ENCODE measurements at regions not wholly inside any gene's neighbourhood (a gene's known extent, or its start where the extent isn't known, plus 50 kb on each side); places are given as distances from the start of the nearest gene placed in this dataset.

DNA sequence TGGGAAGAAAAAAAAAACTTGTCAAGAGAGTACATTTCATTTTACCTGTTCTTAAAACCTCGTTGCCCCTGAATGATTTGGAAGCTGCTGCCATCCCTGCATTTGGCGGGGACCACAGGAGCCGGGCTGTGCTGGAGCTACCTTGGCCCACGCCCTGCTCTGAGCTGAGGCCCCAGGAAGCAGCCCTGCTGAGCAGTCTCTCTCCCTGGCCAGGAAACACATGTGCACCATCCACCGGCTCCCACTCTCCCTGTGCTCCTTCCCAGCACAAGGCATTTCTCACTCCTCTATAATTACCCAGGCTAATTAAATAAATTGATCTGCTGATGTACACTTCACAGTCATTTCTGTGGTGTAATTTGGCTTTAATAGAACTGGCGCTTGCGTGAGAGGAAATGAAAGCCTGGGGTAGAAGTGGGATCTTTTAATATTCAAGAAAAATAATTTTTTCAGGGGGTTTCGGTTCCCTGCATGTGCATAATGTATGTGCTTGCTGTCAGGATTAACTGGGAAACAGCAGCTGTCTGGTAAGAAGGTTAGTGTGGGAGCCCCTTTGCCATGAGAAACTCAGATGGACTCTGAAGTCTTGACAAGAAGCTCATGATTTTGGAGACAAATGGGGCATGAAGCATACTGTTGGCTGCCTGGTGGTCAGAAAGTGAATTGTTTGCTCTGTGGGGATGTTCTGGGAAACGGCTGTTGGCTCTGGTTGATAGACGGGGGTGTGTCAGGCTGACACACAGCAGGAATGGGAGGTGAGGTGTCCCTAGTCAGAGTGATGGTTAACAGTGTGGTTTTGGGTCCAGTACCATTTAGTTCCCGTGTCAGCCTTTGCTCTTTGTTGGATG lies 252.3 kb upstream of the EEF2KMT start:
- TF ChIP-seq OSR1 (CRISPR knock-in tag; IDR thresholded peaks at IDR 0.05) (no peak), TOX (CRISPR knock-in tag; IDR thresholded peaks at IDR 0.05; ENCODE audit: borderline replicate concordance) (no peak), ZC3H10 (CRISPR knock-in tag; IDR thresholded peaks at IDR 0.05) (no peak), ZNF565 (CRISPR knock-in tag; conservative IDR thresholded peaks at IDR 0.05; ENCODE audit: low read depth) (no peak), POU6F1 (CRISPR knock-in tag; IDR thresholded peaks at IDR 0.05; ENCODE audit: borderline replicate concordance, low read depth) (no peak), RARB (CRISPR knock-in tag; IDR thresholded peaks at IDR 0.05) (no peak), ZNF70 (CRISPR knock-in tag; IDR thresholded peaks at IDR 0.05) (no peak), ZFP30 (CRISPR knock-in tag; IDR thresholded peaks at IDR 0.05) (no peak), CSDC2 (CRISPR knock-in tag; IDR thresholded peaks at IDR 0.05) (no peak), SNAI2 (CRISPR knock-in tag; IDR thresholded peaks at IDR 0.05) (no peak), ESRRG (CRISPR knock-in tag; IDR thresholded peaks at IDR 0.05) (no peak), ZNF8 (CRISPR knock-in tag; IDR thresholded peaks at IDR 0.05) (no peak)
- ATAC-seq, result no peak

DNA sequence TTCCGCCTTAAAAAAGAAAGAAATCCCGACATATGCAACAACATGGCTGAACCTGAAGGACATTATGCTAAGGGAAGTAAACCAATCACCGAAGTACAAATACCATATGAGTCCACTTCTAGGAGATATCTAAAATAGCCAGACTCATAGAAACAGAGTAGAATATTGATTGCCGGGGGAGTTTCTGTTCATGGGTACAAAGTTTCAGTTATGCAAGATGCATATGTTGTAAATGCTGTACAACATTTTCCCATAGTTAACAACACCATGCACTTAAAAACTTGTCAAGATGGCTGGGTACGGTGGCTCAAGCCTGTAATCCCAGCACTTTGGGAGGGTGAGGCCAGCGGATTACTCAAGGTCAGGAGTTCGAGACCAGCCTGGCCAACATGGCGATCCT lies 251.5 kb upstream of the EEF2KMT start:
- ATAC-seq, result no peak

More for the DNA sequence above, 251.5 kb upstream of the EEF2KMT start:
- TF ChIP-seq ZFP30 (CRISPR knock-in tag; IDR thresholded peaks at IDR 0.05) (no peak), ZC3H10 (CRISPR knock-in tag; IDR thresholded peaks at IDR 0.05) (no peak), OSR1 (CRISPR knock-in tag; IDR thresholded peaks at IDR 0.05) (no peak), CSRNP3 (CRISPR knock-in tag; IDR thresholded peaks at IDR 0.05) (no peak), POU6F1 (CRISPR knock-in tag; IDR thresholded peaks at IDR 0.05; ENCODE audit: borderline replicate concordance, low read depth) (no peak), ESRRG (CRISPR knock-in tag; IDR thresholded peaks at IDR 0.05) (no peak), ZNF8 (CRISPR knock-in tag; IDR thresholded peaks at IDR 0.05) (no peak), ISL1 (CRISPR knock-in tag; IDR thresholded peaks at IDR 0.05) (no peak), ARNTL (CRISPR knock-in tag; IDR thresholded peaks at IDR 0.05; ENCODE audit: borderline replicate concordance, low read depth) (no peak), BACH2 (CRISPR knock-in tag; IDR thresholded peaks at IDR 0.05; ENCODE audit: borderline replicate concordance) (no peak), CREB5 (CRISPR knock-in tag; IDR thresholded peaks at IDR 0.05; ENCODE audit: low read depth) (no peak), CSDC2 (CRISPR knock-in tag; IDR thresholded peaks at IDR 0.05) (no peak)
- TF ChIP-seq, protein P1, sequence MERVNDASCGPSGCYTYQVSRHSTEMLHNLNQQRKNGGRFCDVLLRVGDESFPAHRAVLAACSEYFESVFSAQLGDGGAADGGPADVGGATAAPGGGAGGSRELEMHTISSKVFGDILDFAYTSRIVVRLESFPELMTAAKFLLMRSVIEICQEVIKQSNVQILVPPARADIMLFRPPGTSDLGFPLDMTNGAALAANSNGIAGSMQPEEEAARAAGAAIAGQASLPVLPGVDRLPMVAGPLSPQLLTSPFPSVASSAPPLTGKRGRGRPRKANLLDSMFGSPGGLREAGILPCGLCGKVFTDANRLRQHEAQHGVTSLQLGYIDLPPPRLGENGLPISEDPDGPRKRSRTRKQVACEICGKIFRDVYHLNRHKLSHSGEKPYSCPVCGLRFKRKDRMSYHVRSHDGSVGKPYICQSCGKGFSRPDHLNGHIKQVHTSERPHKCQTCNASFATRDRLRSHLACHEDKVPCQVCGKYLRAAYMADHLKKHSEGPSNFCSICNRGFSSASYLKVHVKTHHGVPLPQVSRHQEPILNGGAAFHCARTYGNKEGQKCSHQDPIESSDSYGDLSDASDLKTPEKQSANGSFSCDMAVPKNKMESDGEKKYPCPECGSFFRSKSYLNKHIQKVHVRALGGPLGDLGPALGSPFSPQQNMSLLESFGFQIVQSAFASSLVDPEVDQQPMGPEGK (CRISPR knock-in tag; IDR thresholded peaks at IDR 0.05; ENCODE audit: borderline replicate concordance), result no peak

Measured in SK-N-SH treated with all-trans-retinoic acid at 6 μM for 48 hours (cell line).